ENCODE measurements at regions not wholly inside any gene's neighbourhood (a gene's known extent, or its start where the extent isn't known, plus 50 kb on each side); places are given as distances from the start of the nearest gene placed in this dataset.
A peak's percentile ranks its signal among the peaks of the same experiment; 100 is the strongest.

GRCh38 chr10:8874268-8874667 is 819.8 kb downstream of the GATA3 start:
- BruUV-seq (replicated peaks), result no TSS peak
- no peaks in the 10 kb centered on the region for H3F3A ChIP-seq (ENCODE audit: insufficient read depth, low read depth)
- H3K4me2 ChIP-seq, result no peak overlapping the region
- no peak overlapping the region for H2AFZ ChIP-seq
- TF ChIP-seq CTCF (conservative IDR thresholded peaks at IDR 0.05), result no peak
- TF ChIP-seq EZH2 (IDR thresholded peaks at IDR 0.05; ENCODE audit: low read depth), result no peak
- ChIA-PET CTCF (no interaction called here), POLR2A (ENCODE audit: unreplicated experiment) (no interaction called here)
- DNase-seq, result no peak
- peaks cover 20% of the 10 kb centered on the region for H3K4me1 ChIP-seq (replicated peaks; ENCODE audit: insufficient read depth)
- no peak overlapping the region for H3K4me3 ChIP-seq
- H3K9me3 ChIP-seq (ENCODE audit: insufficient read depth, low read depth), result no peaks in the 10 kb centered on the region
- H3K27me3 ChIP-seq (ENCODE audit: insufficient read depth, low read depth), result no peaks in the 10 kb centered on the region
- intact Hi-C loops (cut with micrococcal nuclease; ENCODE audit: unreplicated experiment), result loop anchor here (1.0 kb wide), 2 partner anchors 427 to 681 kb away; no protein-coding TSS in a partner anchor
- no peaks in the 10 kb centered on the region for H3K36me3 ChIP-seq (ENCODE audit: low read depth)
- no peaks in the 10 kb centered on the region for H3K9me2 ChIP-seq (ENCODE audit: insufficient read depth)
- peak overlapping the region; percentile 48 for H3K27ac ChIP-seq
- no peaks in the 10 kb centered on the region for H4K20me1 ChIP-seq (ENCODE audit: insufficient read depth)
- H3K79me2 ChIP-seq (ENCODE audit: low read depth), result no peaks in the 10 kb centered on the region

- ChIA-PET POLR2A (ENCODE audit: unreplicated experiment) (no interaction called here), CTCF (no interaction called here)
- Histone ChIP-seq H3K9me3 (ENCODE audit: insufficient read depth, low read depth) (no peaks in the 10 kb centered on the region), H3K27me3 (ENCODE audit: insufficient read depth, low read depth) (no peaks in the 10 kb centered on the region), H3K27ac (no peak overlapping the region), H3K4me3 (no peak overlapping the region), H3K36me3 (ENCODE audit: low read depth) (no peaks in the 10 kb centered on the region), H3K4me2 (no peak overlapping the region), H2AFZ (no peak overlapping the region), H3F3A (ENCODE audit: insufficient read depth, low read depth) (no peaks in the 10 kb centered on the region), H3K4me1 (replicated peaks; ENCODE audit: insufficient read depth) (peaks cover 20% of the 10 kb centered on the region), H3K79me2 (ENCODE audit: low read depth) (no peaks in the 10 kb centered on the region), H4K20me1 (ENCODE audit: insufficient read depth) (no peaks in the 10 kb centered on the region), H3K9me2 (ENCODE audit: insufficient read depth) (no peaks in the 10 kb centered on the region)
- no peak for TF ChIP-seq EZH2 (IDR thresholded peaks at IDR 0.05; ENCODE audit: low read depth)
- TF ChIP-seq CTCF (conservative IDR thresholded peaks at IDR 0.05), result no peak
- intact Hi-C loops (cut with micrococcal nuclease; ENCODE audit: unreplicated experiment), result loop anchor here (1.0 kb wide), 2 partner anchors 426 to 682 kb away; no protein-coding TSS in a partner anchor
- no peak for DNase-seq
- BruUV-seq (replicated peaks), result no TSS peak
These were observed 820.5 kb downstream of the GATA3 start for GRCh38 chr10:8874972-8875371.

- Histone ChIP-seq H3K27me3 (ENCODE audit: insufficient read depth, low read depth) (no peaks in the 10 kb centered on the region), H3F3A (ENCODE audit: insufficient read depth, low read depth) (no peaks in the 10 kb centered on the region), H3K4me1 (replicated peaks; ENCODE audit: insufficient read depth) (peaks cover 20% of the 10 kb centered on the region), H4K20me1 (ENCODE audit: insufficient read depth) (no peaks in the 10 kb centered on the region), H3K36me3 (ENCODE audit: low read depth) (no peaks in the 10 kb centered on the region), H2AFZ (no peak overlapping the region), H3K4me3 (no peak overlapping the region), H3K4me2 (no peak overlapping the region), H3K79me2 (ENCODE audit: low read depth) (no peaks in the 10 kb centered on the region), H3K9me3 (ENCODE audit: insufficient read depth, low read depth) (no peaks in the 10 kb centered on the region), H3K9me2 (ENCODE audit: insufficient read depth) (no peaks in the 10 kb centered on the region), H3K27ac (no peak overlapping the region)
- DNase-seq, result no peak
- no TSS peak for BruUV-seq (replicated peaks)
- ChIA-PET CTCF (interaction anchor here (0.5 to 0.6 kb wide), 2 partner anchors 232 to 1004 kb away, joined by 3 to 7 read pairs; no protein-coding TSS in a partner anchor), POLR2A (ENCODE audit: unreplicated experiment) (no interaction called here)
- intact Hi-C loops (cut with micrococcal nuclease; ENCODE audit: unreplicated experiment), result no loop called here
- TF ChIP-seq CTCF (conservative IDR thresholded peaks at IDR 0.05) (no peak), EZH2 (IDR thresholded peaks at IDR 0.05; ENCODE audit: low read depth) (no peak)
These were observed 821.7 kb downstream of the GATA3 start for GRCh38 chr10:8876171-8876570.
